ENCODE measurements at regions not wholly inside any gene's neighbourhood (a gene's known extent, or its start where the extent isn't known, plus 50 kb on each side); places are given as distances from the start of the nearest gene placed in this dataset.

GRCh38 chr12:94851396-94852028 is 152.0 kb downstream of the NDUFA12 start:
- TF ChIP-seq SIN3A (IDR thresholded peaks at IDR 0.05; ENCODE audit: borderline replicate concordance, insufficient read depth, low read length) (no peak), TAF1 (IDR thresholded peaks at IDR 0.05; ENCODE audit: borderline replicate concordance, insufficient read depth, low read length) (no peak), REST (IDR thresholded peaks at IDR 0.05; ENCODE audit: insufficient read depth in 1 of 2, low read depth in 2 of 2, low read length in 2 of 2) (no peak), POLR2AphosphoS5 (IDR thresholded peaks at IDR 0.05; ENCODE audit: low read depth, low read length) (no peak), FOXP2 (optimal IDR thresholded peaks at IDR 0.05; ENCODE audit: borderline replicate concordance, extremely low read depth, extremely low read length, insufficient read depth) (no peak)

All from PFSK-1 (cell line).